ENCODE measurements at regions not wholly inside any gene's neighbourhood (a gene's known extent, or its start where the extent isn't known, plus 50 kb on each side); places are given as distances from the start of the nearest gene placed in this dataset.
"Not testable (repeated sequence)": the region's sequence is repeated elsewhere in the genome, so short reads cannot be mapped to it uniquely, and the experiment has no call there.

DNA sequence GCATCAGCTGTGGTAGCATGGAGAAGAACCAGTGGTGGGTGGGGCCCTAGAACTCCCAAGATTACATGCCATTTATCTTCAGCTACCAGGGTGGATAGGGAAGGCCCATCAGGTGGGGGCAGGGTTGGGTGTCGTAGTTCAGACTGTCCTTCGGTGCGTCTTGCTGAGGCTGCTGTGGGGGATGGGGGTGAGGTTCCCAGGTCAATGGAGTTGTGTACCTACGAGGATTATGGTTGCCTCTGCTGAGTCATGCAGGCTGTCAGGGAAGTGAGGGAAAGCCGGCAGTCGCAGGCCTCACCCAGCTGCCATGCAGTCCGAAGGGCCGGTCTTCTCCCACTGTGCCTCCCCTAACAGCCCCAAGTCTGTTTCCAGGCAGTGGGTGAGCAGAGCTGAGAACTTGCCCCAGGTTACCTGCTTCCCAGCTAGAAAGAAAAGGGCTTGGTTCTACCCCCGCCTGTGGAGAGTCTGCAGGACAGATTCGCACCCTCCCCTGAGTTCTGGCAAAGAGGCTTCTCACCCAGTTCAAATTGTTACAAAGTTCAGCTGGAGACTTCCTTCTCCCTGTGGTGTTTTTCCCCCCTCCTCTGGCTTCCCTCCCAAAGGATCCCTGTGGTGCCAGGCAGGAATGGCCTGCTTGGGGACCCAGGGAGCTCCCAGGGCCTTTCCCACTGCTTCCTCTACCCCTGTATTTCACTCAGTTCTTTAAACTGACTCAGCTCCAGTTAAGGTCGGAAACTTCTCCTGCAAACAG is 342.7 kb downstream of the KLF13 start:
- H3K27me3 ChIP-seq (ENCODE audit: control insufficient read depth in 3 of 3, insufficient read depth in 3 of 3, low read depth in 1 of 3, low read length in 3 of 3); H2AFZ ChIP-seq (ENCODE audit: low read length); H3K9me3 ChIP-seq (replicated peaks in 1 of 2; ENCODE audit: control insufficient read depth in 2 of 2, insufficient read depth in 1 of 2, low read depth in 1 of 2, low read length in 2 of 2); H3K18ac ChIP-seq (ENCODE audit: low read length); H3K4me1 ChIP-seq (ENCODE audit: control insufficient read depth in 2 of 2, insufficient read depth in 1 of 2, low read depth in 1 of 2, low read length in 2 of 2); H2AK5ac ChIP-seq (ENCODE audit: low read depth, low read length); H3K14ac ChIP-seq (ENCODE audit: low read length); H2BK120ac ChIP-seq (ENCODE audit: low read depth, low read length); H4K91ac ChIP-seq (ENCODE audit: low read depth, low read length, poor library complexity); H3K9ac ChIP-seq (ENCODE audit: low read depth, low read length, poor library complexity); H3K4ac ChIP-seq (ENCODE audit: low read length); H3K27ac ChIP-seq (replicated peaks; ENCODE audit: low read length); H3K23ac ChIP-seq (ENCODE audit: low read depth, low read length, poor library complexity); H2BK15ac ChIP-seq (ENCODE audit: low read length); H3K36me3 ChIP-seq (replicated peaks in 1 of 2; ENCODE audit: control insufficient read depth in 2 of 2, insufficient read depth in 2 of 2, low read length in 2 of 2); DNase-seq (ENCODE audit: low spot score); H3K4me3 ChIP-seq (ENCODE audit: low read length in 2 of 2); H2BK12ac ChIP-seq (ENCODE audit: low read length); H2BK5ac ChIP-seq (ENCODE audit: low read length); H4K8ac ChIP-seq (ENCODE audit: low read depth, low read length); H3K4me2 ChIP-seq (ENCODE audit: insufficient read depth, low read length, poor library complexity, severe bottlenecking); H3K79me1 ChIP-seq (ENCODE audit: low read depth, low read length): not testable (repeated sequence)
- no CpG with 5 or more reads among the region's 11 CpGs for WGBS, 2 donors (ENCODE audit: extremely low coverage in 2 of 2, insufficient read length in 2 of 2, insufficient replicate concordance in 1 of 2)

DNA sequence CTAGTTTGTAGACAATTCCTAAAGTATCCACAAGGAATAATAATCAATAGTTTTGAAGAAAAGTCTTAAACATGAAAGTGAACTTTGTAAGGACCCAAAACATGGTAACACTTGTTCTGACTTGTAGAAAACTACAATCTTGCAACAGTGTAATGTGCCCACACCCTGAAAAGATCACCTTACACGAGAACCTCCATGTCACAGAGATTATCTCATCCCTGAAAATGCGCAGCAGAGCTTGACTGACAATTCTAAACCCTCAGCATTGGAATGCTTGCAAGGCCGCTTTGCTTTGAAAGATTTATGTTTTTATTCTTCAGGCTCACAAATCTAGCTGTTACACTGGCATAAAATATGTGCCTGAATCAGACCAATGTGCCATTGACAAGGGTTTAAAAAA is 346.6 kb downstream of the KLF13 start:
- H2BK15ac ChIP-seq (ENCODE audit: low read length); H2BK120ac ChIP-seq (ENCODE audit: low read depth, low read length); DNase-seq (ENCODE audit: low spot score); H3K36me3 ChIP-seq (replicated peaks in 1 of 2; ENCODE audit: control insufficient read depth in 2 of 2, insufficient read depth in 2 of 2, low read length in 2 of 2); H2AFZ ChIP-seq (ENCODE audit: low read length); H4K8ac ChIP-seq (ENCODE audit: low read depth, low read length); H3K9ac ChIP-seq (ENCODE audit: low read depth, low read length, poor library complexity); H3K4ac ChIP-seq (ENCODE audit: low read length); H2AK5ac ChIP-seq (ENCODE audit: low read depth, low read length); H3K4me2 ChIP-seq (ENCODE audit: insufficient read depth, low read length, poor library complexity, severe bottlenecking); H3K79me1 ChIP-seq (ENCODE audit: low read depth, low read length); H3K9me3 ChIP-seq (replicated peaks in 1 of 2; ENCODE audit: control insufficient read depth in 2 of 2, insufficient read depth in 1 of 2, low read depth in 1 of 2, low read length in 2 of 2); H3K14ac ChIP-seq (ENCODE audit: low read length); H3K27ac ChIP-seq (replicated peaks; ENCODE audit: low read length); H3K4me1 ChIP-seq (ENCODE audit: control insufficient read depth in 2 of 2, insufficient read depth in 1 of 2, low read depth in 1 of 2, low read length in 2 of 2); H4K91ac ChIP-seq (ENCODE audit: low read depth, low read length, poor library complexity); H3K27me3 ChIP-seq (ENCODE audit: control insufficient read depth in 3 of 3, insufficient read depth in 3 of 3, low read depth in 1 of 3, low read length in 3 of 3); H2BK5ac ChIP-seq (ENCODE audit: low read length); H3K23ac ChIP-seq (ENCODE audit: low read depth, low read length, poor library complexity); H3K18ac ChIP-seq (ENCODE audit: low read length); H2BK12ac ChIP-seq (ENCODE audit: low read length); H3K4me3 ChIP-seq (ENCODE audit: low read length in 2 of 2): not testable (repeated sequence)
- no CpG with 5 or more reads among the region's 3 CpGs for WGBS, 2 donors (ENCODE audit: extremely low coverage in 2 of 2, insufficient read length in 2 of 2, insufficient replicate concordance in 1 of 2)

DNA sequence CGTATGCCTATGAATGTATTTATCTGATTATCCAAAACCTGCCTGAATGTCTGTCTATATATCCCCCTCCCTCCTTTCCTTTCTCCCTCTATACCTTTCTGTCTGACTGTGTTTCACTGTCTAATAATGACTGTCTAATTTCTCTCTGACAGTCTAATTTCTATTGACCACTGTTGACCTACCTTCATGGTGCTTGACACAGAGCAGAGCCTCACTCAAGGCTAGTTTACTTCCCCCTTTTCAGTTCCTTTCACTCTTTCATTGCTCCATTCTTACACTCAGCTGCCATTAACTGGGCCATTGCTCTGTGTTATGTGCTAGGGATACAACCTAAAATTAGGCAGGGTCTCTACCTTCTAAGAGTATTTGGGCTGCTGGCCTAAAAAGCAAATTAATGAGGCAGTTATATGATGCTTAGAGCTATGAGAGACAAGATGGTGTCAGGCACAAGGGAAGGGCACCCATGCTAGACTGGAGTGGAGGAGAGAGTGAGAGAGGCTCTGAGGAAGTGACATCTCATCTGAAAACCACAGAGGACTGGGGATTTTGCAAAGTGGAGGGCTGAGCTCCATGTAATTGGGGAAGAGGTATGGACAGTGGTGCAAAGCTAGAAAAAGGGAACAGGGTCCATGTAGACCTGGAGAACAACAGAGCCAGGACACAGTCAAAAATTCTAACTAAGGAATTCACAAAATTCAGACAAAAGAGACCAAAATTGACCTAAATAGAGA is 348.6 kb upstream of the CHRNA7 start:
- H3K9ac ChIP-seq (ENCODE audit: low read depth, low read length, poor library complexity); H2BK15ac ChIP-seq (ENCODE audit: low read length); H3K27ac ChIP-seq (replicated peaks; ENCODE audit: low read length); H2AK5ac ChIP-seq (ENCODE audit: low read depth, low read length); H3K27me3 ChIP-seq (ENCODE audit: control insufficient read depth in 3 of 3, insufficient read depth in 3 of 3, low read depth in 1 of 3, low read length in 3 of 3); H4K8ac ChIP-seq (ENCODE audit: low read depth, low read length); H4K91ac ChIP-seq (ENCODE audit: low read depth, low read length, poor library complexity); H3K79me1 ChIP-seq (ENCODE audit: low read depth, low read length); H2BK12ac ChIP-seq (ENCODE audit: low read length); H3K4ac ChIP-seq (ENCODE audit: low read length); H2BK120ac ChIP-seq (ENCODE audit: low read depth, low read length); H3K36me3 ChIP-seq (replicated peaks in 1 of 2; ENCODE audit: control insufficient read depth in 2 of 2, insufficient read depth in 2 of 2, low read length in 2 of 2); H3K4me3 ChIP-seq (ENCODE audit: low read length in 2 of 2); H3K23ac ChIP-seq (ENCODE audit: low read depth, low read length, poor library complexity); DNase-seq (ENCODE audit: low spot score); H3K4me2 ChIP-seq (ENCODE audit: insufficient read depth, low read length, poor library complexity, severe bottlenecking); H3K18ac ChIP-seq (ENCODE audit: low read length); H2AFZ ChIP-seq (ENCODE audit: low read length); H2BK5ac ChIP-seq (ENCODE audit: low read length); H3K14ac ChIP-seq (ENCODE audit: low read length); H3K9me3 ChIP-seq (replicated peaks in 1 of 2; ENCODE audit: control insufficient read depth in 2 of 2, insufficient read depth in 1 of 2, low read depth in 1 of 2, low read length in 2 of 2); H3K4me1 ChIP-seq (ENCODE audit: control insufficient read depth in 2 of 2, insufficient read depth in 1 of 2, low read depth in 1 of 2, low read length in 2 of 2): not testable (repeated sequence)
- no CpG with 5 or more reads among the region's 1 CpG for WGBS, 2 donors (ENCODE audit: extremely low coverage in 2 of 2, insufficient read length in 2 of 2, insufficient replicate concordance in 1 of 2)

DNA sequence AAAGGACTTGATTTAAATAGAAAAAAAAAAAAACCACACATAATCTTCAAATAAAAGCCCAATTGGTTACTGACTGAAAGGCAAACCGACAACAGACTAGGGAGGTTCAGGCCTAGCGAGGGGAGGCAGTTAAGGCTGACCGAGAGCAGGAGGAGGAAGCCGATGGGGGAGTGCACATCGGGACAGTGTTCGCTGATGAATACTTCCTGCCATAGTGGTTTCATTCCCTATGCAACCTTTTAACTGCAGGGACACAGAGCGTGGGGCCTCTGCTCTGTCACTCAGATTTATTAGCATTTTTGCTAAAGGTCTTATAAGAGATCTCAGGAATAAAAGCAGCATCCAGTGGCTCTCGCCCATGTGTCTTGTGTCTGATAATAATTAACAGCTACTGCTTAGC is 343.2 kb upstream of the CHRNA7 start:
- not testable (repeated sequence) for H3K36me3 ChIP-seq (replicated peaks in 1 of 2; ENCODE audit: control insufficient read depth in 2 of 2, insufficient read depth in 2 of 2, low read length in 2 of 2); H3K14ac ChIP-seq (ENCODE audit: low read length); DNase-seq (ENCODE audit: low spot score); H3K9ac ChIP-seq (ENCODE audit: low read depth, low read length, poor library complexity); H3K4me2 ChIP-seq (ENCODE audit: insufficient read depth, low read length, poor library complexity, severe bottlenecking); H2BK15ac ChIP-seq (ENCODE audit: low read length); H2BK12ac ChIP-seq (ENCODE audit: low read length); H3K18ac ChIP-seq (ENCODE audit: low read length); H2BK5ac ChIP-seq (ENCODE audit: low read length); H2BK120ac ChIP-seq (ENCODE audit: low read depth, low read length); H2AFZ ChIP-seq (ENCODE audit: low read length); H3K4ac ChIP-seq (ENCODE audit: low read length); H2AK5ac ChIP-seq (ENCODE audit: low read depth, low read length); H4K91ac ChIP-seq (ENCODE audit: low read depth, low read length, poor library complexity); H3K27ac ChIP-seq (replicated peaks; ENCODE audit: low read length); H3K9me3 ChIP-seq (replicated peaks in 1 of 2; ENCODE audit: control insufficient read depth in 2 of 2, insufficient read depth in 1 of 2, low read depth in 1 of 2, low read length in 2 of 2); H3K27me3 ChIP-seq (ENCODE audit: control insufficient read depth in 3 of 3, insufficient read depth in 3 of 3, low read depth in 1 of 3, low read length in 3 of 3); H4K8ac ChIP-seq (ENCODE audit: low read depth, low read length); H3K4me3 ChIP-seq (ENCODE audit: low read length in 2 of 2); H3K4me1 ChIP-seq (ENCODE audit: control insufficient read depth in 2 of 2, insufficient read depth in 1 of 2, low read depth in 1 of 2, low read length in 2 of 2); H3K23ac ChIP-seq (ENCODE audit: low read depth, low read length, poor library complexity); H3K79me1 ChIP-seq (ENCODE audit: low read depth, low read length)
- WGBS, 2 donors (ENCODE audit: extremely low coverage in 2 of 2, insufficient read length in 2 of 2, insufficient replicate concordance in 1 of 2): no CpG with 5 or more reads among the region's 8 CpGs
